ENCODE measurements at regions not wholly inside any gene's neighbourhood (a gene's known extent, or its start where the extent isn't known, plus 50 kb on each side); places are given as distances from the start of the nearest gene placed in this dataset.

DNA sequence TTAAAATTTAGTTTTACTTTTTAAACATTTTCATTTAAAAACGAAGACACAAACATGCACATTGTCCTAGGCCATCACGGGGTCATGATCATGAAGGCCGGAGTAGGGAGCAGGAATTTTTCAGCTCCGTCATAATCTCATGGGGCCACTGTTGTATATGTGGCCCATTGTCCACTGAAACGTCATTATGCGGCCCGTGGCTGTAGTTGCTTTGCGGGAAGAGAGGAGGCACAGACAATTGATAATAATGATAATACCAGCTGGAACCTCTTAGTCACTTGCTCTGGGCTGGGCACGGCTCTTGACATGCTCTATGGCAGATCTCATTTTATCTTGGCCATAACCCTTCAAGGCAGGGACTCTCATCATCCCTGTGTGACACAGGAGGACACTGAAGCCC lies 56.5 kb upstream of the FNDC1 start:
- DNase-seq = no peak
- CTCF ChIA-PET = interaction anchor here (2.2 kb wide), 1 partner anchor 22 kb away, joined by 9 read pairs; no protein-coding TSS in a partner anchor
- Mint-ChIP-seq H3K4me3 (no peak overlapping the region), H3K36me3 (ENCODE audit: low read depth) (no peaks in the 10 kb centered on the region), H3K27ac (no peak overlapping the region), H3K27me3 (no peaks in the 10 kb centered on the region), H3K9me3 (no peaks in the 10 kb centered on the region), H3K4me1 (ENCODE audit: low read depth) (peaks cover 34% of the 10 kb centered on the region)
- intact Hi-C loops (cut with DNase I, micrococcal nuclease) = no loop called here
- no peaks in the 10 kb centered on the region for H3K36me3 ChIP-seq (ENCODE audit: insufficient read depth, low read length)
- no peaks in the 10 kb centered on the region for H3K9me3 ChIP-seq (ENCODE audit: control insufficient read depth in 1 of 2, insufficient read depth in 1 of 2, low read length in 2 of 2)
- no peak overlapping the region for H3K4me3 ChIP-seq (ENCODE audit: low read length)
- ATAC-seq (ENCODE audit: poor library complexity) = no peak
- TF ChIP-seq, protein P1, sequence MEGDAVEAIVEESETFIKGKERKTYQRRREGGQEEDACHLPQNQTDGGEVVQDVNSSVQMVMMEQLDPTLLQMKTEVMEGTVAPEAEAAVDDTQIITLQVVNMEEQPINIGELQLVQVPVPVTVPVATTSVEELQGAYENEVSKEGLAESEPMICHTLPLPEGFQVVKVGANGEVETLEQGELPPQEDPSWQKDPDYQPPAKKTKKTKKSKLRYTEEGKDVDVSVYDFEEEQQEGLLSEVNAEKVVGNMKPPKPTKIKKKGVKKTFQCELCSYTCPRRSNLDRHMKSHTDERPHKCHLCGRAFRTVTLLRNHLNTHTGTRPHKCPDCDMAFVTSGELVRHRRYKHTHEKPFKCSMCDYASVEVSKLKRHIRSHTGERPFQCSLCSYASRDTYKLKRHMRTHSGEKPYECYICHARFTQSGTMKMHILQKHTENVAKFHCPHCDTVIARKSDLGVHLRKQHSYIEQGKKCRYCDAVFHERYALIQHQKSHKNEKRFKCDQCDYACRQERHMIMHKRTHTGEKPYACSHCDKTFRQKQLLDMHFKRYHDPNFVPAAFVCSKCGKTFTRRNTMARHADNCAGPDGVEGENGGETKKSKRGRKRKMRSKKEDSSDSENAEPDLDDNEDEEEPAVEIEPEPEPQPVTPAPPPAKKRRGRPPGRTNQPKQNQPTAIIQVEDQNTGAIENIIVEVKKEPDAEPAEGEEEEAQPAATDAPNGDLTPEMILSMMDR (IDR thresholded peaks at IDR 0.05) = no peak
- POLR2A ChIA-PET = no interaction called here
- H3K27ac ChIP-seq (ENCODE audit: low read depth in 1 of 2, low read length in 2 of 2) = no peak overlapping the region
- H3K27me3 ChIP-seq (ENCODE audit: control insufficient read depth in 1 of 2, insufficient read depth in 2 of 2, low read length in 2 of 2) = no peaks in the 10 kb centered on the region
- H3K4me1 ChIP-seq (ENCODE audit: insufficient read depth, low read length) = peaks cover 67% of the 10 kb centered on the region

DNA sequence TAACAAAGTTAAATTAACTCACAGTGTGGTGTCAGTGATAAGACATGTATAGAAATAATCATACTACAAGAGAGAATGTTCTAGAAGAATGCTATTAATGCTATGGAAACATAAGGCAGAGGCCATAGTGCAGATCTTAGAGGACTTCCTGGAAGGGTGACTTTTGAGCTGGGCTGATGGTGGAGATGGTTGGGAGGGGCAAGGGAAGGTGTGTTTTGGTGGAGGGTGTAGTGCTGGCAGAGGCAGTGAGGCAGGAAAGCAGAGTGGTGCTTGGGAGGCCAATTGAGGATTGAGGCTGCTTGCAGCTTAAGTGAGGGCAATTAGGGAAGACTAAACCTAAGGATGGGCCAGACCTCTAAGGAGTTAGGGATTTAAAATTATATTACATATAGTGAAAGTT lies 58.5 kb upstream of the FNDC1 start:
- TF ChIP-seq, protein P1 (IDR thresholded peaks at IDR 0.05) = no peak
- intact Hi-C loops (cut with DNase I, micrococcal nuclease) = no loop called here
- Mint-ChIP-seq H3K36me3 (ENCODE audit: low read depth) (no peaks in the 10 kb centered on the region), H3K27ac (peak overlapping the region; percentile 40), H3K27me3 (no peaks in the 10 kb centered on the region), H3K9me3 (no peaks in the 10 kb centered on the region), H3K4me3 (peak overlapping the region; percentile 8), H3K4me1 (ENCODE audit: low read depth) (peaks cover 54% of the 10 kb centered on the region)
- ATAC-seq (ENCODE audit: poor library complexity) (no peak), DNase-seq (peak in 1 of 14 experiments; percentile 44)
- Histone ChIP-seq H3K9me3 (ENCODE audit: control insufficient read depth in 1 of 2, insufficient read depth in 1 of 2, low read length in 2 of 2) (no peaks in the 10 kb centered on the region), H3K4me1 (ENCODE audit: insufficient read depth, low read length) (peaks cover 81% of the 10 kb centered on the region), H3K4me3 (ENCODE audit: low read length) (no peak overlapping the region), H3K36me3 (ENCODE audit: insufficient read depth, low read length) (no peaks in the 10 kb centered on the region), H3K27me3 (ENCODE audit: control insufficient read depth in 1 of 2, insufficient read depth in 2 of 2, low read length in 2 of 2) (no peaks in the 10 kb centered on the region), H3K27ac (ENCODE audit: low read depth in 1 of 2, low read length in 2 of 2) (no peak overlapping the region)
- ChIA-PET CTCF (interaction anchor here (2.2 to 8.8 kb wide), 3 partner anchors 24 to 102 kb away, joined by 13 to 77 read pairs (median 16); partner anchors contain the start of gene TAGAP), POLR2A (interaction anchor here (0.7 to 5.3 kb wide), 4 partner anchors 9 to 92 kb away, joined by 3 to 120 read pairs (median 3); partner anchors contain the start of gene TAGAP)

DNA sequence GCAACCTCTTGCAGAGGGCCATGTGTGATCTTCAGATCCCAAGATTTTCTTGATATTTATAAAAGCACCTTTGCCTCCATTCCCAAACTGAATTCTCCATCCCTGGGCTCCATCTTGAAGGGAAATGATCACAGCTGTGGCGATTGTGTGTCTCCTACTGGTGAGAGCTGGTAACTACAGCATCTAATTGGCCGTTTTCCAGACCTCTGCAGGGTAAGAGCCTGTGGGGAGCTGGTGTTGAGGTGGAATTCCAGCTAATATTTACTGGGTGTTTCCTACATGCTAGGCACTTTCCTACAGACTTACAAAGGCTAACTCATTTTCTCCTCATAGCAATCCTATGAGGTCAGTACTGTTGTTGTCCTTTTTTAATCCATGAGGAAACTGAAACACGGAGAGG lies 59.2 kb upstream of the FNDC1 start:
- peaks cover 58% of the 10 kb centered on the region for H3K4me1 Mint-ChIP-seq (ENCODE audit: low read depth)
- intact Hi-C loops (cut with DNase I, micrococcal nuclease) = no loop called here
- DNase-seq (peak in 4 of 14 experiments; percentile 58 to 78 (median 70)), ATAC-seq (ENCODE audit: poor library complexity) (no peak)
- no peaks in the 10 kb centered on the region for H3K36me3 Mint-ChIP-seq (ENCODE audit: low read depth)
- no peaks in the 10 kb centered on the region for H3K9me3 Mint-ChIP-seq
- H3K27me3 Mint-ChIP-seq = no peaks in the 10 kb centered on the region
- ChIA-PET CTCF (interaction anchor here (0.9 to 8.8 kb wide), 6 partner anchors 17 to 102 kb away, joined by 3 to 77 read pairs (median 9); partner anchors contain the start of gene TAGAP), POLR2A (interaction anchor here (1.0 to 5.3 kb wide), 2 partner anchors 68 to 101 kb away, joined by 4 to 120 read pairs; partner anchors contain the start of gene TAGAP)
- Histone ChIP-seq H3K4me3 (ENCODE audit: low read length) (no peak overlapping the region), H3K9me3 (ENCODE audit: control insufficient read depth in 1 of 2, insufficient read depth in 1 of 2, low read length in 2 of 2) (no peaks in the 10 kb centered on the region), H3K4me1 (ENCODE audit: insufficient read depth, low read length) (peaks cover 85% of the 10 kb centered on the region), H3K36me3 (ENCODE audit: insufficient read depth, low read length) (no peaks in the 10 kb centered on the region), H3K27ac (ENCODE audit: low read depth in 1 of 2, low read length in 2 of 2) (peak overlapping the region in 1 of 2 donors; percentile 80), H3K27me3 (ENCODE audit: control insufficient read depth in 1 of 2, insufficient read depth in 2 of 2, low read length in 2 of 2) (no peaks in the 10 kb centered on the region)
- peak overlapping the region; percentile 16 for H3K4me3 Mint-ChIP-seq
- TF ChIP-seq, protein P1 (IDR thresholded peaks at IDR 0.05) = peak; percentile 75
- peak overlapping the region; percentile 88 for H3K27ac Mint-ChIP-seq

Measured in CD4-positive, alpha-beta T cell (primary cell).